HG02763 (cell line): ENCODE measurements at regions not wholly inside any gene's neighbourhood (a gene's known extent, or its start where the extent isn't known, plus 50 kb on each side); places are given as distances from the start of the nearest gene placed in this dataset.

ENCODE experiments used
- ATAC-seq: cut with Tn5 transposase; IDR thresholded peaks from one replicate; pipeline ENCODE4 v1.9.1; 2021; ENCODE audit warnings: mild to moderate bottlenecking, moderate library complexity; ENCODE audit not compliant: unreplicated experiment

GRCh38 chr9:13608451-13608850, 329.0 kb upstream of the MPDZ start:
- ATAC-seq = no peak

- no peak for ATAC-seq
These were observed 328.3 kb upstream of the MPDZ start for GRCh38 chr9:13607481-13608441.

DNA sequence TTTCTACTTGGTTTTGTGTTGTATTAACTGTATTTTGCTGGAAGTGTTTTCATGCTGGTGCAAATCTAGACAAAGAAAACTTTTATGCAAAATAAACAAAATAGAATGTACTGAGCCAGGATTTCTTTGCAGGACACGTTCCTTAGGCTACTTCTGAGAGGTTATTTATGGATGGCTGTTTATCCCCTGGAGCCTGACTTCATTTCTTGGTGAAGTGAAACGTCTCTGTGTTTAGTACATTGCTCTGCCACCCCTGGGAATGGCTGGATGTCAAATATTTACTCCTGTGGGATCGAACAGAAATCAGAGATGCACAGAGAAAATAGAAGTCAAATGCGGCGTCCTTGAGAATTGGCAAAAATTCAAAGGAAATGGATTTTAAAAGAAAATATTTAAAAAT, 327.1 kb upstream of the MPDZ start:
- no peak for ATAC-seq

DNA sequence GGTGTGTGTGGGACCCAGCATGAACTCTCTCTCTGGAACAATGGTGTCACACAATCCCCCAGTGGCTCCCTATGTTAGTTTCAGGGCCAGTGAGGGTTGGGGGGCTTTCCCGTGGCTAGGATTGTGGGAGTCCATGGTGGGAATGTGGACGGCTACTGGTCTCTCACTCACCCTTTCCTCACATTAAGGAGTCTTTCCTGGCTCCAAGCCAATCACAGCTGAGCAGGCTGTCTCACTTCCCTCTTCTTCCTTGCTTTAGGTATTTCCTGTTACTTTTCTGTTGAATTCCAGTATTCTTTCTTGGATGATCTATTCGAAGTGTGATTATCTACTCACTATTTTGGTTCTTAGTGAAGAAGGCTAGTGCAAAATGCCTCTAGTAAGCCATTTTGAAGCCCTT, 324.4 kb upstream of the MPDZ start:
- ATAC-seq = no peak

GRCh38 chr9:13598738-13599137, 319.2 kb upstream of the MPDZ start:
- ATAC-seq = no peak

- ATAC-seq = no peak
These were observed 317.9 kb upstream of the MPDZ start for GRCh38 chr9:13597427-13597826.

DNA sequence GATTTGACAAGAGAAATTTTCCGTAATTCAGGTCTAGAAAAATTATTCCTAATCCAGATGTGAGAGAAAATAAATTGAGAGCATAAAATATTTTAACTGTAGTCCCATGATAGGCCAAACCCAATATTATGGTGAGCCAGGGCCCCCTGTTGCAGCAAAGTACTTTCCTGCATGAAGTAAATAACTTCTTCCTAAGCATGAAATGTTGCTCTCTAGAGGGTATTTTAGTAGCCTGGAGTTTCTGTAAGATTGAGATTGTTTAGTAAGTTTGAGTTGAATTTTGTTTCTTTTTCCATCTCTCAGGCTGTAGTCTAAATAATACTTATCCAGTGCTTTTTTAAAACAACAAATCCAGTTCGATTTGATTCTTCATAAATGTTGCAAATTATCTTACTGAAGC, 317.5 kb upstream of the MPDZ start:
- no peak for ATAC-seq

- no peak for ATAC-seq
These were observed 317.0 kb upstream of the MPDZ start for GRCh38 chr9:13596383-13596970.

- ATAC-seq = no peak
These were observed 311.5 kb upstream of the MPDZ start for GRCh38 chr9:13590996-13591395.

DNA sequence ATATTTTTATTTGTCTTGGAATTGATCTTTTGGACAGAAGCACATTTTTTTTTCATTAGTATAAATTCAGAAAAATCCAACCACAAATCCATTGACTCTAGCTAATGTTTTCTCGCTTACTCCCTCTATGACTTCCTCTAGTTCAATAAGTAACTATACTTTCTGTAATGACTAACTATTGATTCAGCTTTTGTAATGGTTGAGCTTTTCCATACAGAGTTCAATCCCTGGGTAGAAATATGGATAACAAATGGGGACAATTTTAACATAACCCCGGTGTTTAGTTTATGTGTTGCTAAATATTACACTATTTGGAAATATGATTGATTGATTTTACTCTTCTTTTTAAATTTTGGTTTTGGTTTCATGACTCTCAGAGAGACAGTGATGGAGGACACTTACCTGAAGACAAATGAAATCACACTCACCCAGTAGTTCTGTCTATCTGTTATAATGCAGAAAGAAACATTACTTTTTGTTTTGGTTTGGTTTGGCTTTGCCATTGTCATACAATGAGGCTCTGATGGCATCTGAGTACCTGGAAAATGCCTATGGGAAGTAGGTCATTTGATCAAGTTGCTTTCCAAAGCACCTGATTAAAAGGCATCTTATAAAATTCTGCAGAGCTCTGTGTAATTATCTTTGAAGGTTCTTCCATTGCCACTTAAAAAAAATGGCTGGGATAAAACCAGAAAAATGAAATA, 309.7 kb upstream of the MPDZ start:
- no peak for ATAC-seq

GRCh38 chr9:13588151-13589033, 308.9 kb upstream of the MPDZ start:
- ATAC-seq = no peak

GRCh38 chr9:13587571-13587970, 308.1 kb upstream of the MPDZ start:
- no peak for ATAC-seq

DNA sequence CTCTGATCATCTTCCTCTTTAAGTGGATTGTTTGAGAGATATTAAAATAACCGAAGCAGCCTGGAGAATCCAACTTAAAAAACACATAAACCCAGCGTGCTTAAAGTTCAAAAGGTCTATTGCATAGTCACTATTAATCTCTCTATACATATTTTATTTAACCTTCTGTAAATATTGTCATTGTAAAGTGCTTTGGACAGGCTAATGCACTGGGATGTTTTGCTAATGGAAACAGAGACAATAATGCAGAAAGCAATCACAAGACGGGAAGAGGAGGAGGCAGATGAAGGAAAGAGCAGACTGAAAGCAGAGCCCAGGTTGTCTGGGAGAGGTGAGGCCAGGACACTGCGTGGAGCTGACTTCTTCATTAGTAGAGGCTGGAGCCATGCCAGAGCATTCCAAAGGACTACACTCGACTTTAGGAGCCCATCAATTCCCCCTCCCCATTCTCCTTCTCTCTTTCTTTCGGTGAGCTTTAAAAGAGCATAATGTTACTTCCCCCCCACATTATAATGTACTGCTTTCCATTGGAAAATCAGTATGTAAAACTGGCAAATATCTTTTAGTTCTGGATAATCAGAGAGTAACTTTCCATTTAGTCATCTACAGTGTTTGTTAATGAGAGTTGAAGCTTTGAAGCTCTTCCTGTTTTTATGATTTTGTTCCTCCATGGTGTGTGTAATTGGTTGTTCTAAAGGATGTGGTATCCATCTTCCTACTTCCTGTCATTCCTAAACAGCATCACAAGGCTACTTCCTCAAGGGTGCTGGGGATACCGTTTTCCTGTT, 307.3 kb upstream of the MPDZ start:
- ATAC-seq = no peak

GRCh38 chr9:13580760-13581159, 301.3 kb upstream of the MPDZ start:
- no peak for ATAC-seq

DNA sequence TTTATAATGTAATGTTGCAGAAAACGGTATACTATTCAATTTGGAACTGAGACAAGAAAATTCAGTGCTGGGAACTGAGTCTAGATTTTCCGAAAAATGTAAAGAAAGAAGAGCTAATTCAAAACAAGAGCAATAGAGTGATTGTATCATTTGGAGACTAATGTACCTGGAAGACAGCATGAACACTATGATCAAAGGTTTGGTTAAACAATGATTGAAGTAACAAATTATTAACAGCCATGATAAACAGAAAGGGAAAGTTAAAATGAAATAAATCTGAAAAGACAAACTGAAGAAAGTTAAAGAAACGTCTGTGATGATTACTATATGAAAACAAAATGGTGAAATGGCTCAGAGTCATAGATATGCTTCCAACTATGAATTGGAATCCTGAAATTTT, 300.6 kb upstream of the MPDZ start:
- no peak for ATAC-seq

DNA sequence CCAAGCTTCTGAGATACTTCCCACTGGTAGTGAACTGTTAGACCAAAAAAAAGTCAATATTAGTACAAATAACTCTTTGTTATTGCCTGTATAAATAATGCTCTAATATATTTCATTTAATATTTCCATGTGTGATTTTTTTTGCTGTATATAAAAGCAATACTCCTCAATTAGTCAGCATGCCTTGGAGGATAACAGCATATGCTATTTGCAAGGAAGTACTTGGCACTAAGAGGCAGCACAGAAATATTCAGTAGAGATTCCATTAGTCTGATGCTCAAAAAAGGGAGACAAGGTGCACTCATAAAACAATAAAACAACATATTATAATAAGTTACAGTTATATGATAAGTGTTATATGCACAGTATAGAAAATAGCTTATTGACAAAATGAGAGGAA, 296.6 kb upstream of the MPDZ start:
- ATAC-seq = no peak

GRCh38 chr9:13575558-13575957, 296.1 kb upstream of the MPDZ start:
- ATAC-seq = no peak

DNA sequence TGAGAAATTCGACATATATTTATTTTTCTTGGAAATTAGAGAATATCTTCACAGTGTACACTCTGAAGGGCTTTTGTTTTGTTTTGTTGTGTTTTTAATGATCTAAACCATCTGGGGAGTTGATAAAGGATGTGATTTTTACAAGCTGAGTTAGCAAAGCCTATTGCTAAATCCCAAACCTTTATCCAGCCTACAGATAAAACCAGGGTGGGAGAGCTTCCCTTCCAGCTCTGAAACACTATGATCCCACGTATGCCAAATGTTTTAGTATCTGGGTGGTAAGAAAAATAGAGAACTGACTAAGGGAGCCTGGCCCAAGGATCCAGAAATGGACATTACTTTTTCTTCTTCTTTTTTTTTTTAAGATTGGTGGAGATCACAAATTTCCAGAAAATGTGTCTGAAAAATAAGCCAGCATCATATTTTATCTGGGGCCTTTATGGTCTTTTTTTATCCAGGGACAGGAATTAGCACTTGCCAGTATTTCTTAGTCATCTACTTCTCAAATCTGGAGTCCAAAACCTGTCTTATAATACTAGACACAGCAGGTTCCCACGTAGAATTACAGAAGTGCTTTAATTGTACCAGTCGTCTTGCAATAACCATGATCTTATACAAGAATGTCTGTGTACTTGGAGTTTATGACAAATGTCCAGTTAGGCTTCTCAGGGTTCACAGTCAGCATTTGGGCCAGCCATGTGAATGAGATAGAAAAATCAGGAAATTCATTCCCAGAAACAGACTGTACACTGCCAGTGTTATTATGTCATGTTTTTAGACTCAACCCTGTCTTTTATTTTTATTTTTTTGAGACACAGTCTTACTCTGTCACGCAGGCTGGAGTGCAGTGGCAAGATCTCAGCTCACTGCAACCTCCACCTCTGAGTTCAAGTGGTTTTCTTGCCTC, 290.8 kb upstream of the MPDZ start:
- ATAC-seq = no peak

DNA sequence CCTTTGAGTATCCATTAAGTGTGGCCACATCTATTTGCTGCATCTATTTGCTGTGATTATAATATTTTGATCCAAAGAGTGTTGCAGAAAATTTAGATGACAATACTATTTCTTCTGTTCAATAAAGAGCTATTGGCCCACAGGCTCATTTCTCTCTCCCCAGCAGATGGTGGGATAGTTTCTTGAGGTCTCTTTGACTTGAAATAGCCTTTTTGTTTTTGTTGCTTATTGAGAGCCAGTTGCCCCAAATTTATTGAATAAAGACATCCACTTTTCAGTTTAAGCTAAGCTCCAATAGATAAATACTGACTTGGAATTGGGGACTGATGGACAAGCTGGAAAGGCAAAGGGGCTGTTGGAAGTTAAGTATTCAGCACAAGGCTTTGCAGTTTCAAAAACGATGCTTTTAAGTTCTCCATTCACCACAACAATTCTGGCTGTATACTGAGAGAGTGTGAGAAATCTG, 290.1 kb upstream of the MPDZ start:
- no peak for ATAC-seq
